ENCODE measurements at regions not wholly inside any gene's neighbourhood (a gene's known extent, or its start where the extent isn't known, plus 50 kb on each side); places are given as distances from the start of the nearest gene placed in this dataset.

- TF ChIP-seq POLR2A (IDR thresholded peaks at IDR 0.05; ENCODE audit: low read length) (no peak), GATA1 (IDR thresholded peaks at IDR 0.05; ENCODE audit: low read depth, low read length) (no peak)
Observed at GRCh38 chrX:35339796-35340195, 397.2 kb downstream of the FAM47B start.

All from erythroblast (primary cell).